ENCODE measurements at regions not wholly inside any gene's neighbourhood (a gene's known extent, or its start where the extent isn't known, plus 50 kb on each side); places are given as distances from the start of the nearest gene placed in this dataset.

DNA sequence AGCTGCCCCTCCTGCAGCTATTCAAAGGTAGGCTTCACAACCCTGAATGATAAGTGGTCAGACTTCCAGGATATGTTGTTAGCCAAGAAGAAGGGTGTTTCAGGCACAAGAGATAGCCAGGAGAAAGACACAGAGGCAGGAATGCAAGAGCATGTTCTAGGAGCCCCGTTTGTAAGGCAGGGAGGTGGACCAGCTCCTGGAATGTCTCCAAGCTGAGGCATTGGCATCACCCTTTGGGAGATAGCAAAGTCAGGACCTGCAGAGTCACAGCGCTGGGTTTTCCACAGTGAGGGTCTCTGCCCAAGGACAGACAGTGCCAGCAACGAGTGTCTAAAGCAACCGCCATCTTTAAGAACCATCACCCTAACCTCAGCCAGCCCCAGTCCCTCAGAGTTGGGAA lies 484.5 kb upstream of the ZMIZ1 start:
- H3K4me1 Mint-ChIP-seq (ENCODE audit: unreplicated experiment): no peaks in the 10 kb centered on the region
- peaks cover 3% of the 10 kb centered on the region for H3K27me3 Mint-ChIP-seq (ENCODE audit: unreplicated experiment)
- no peaks in the 10 kb centered on the region for H3K9me3 Mint-ChIP-seq (ENCODE audit: unreplicated experiment)
- H3K27ac Mint-ChIP-seq (ENCODE audit: unreplicated experiment): no peak overlapping the region
- no peak for TF ChIP-seq CTCF (IDR thresholded peaks at IDR 0.05; ENCODE audit: unreplicated experiment)
- H3K36me3 Mint-ChIP-seq (ENCODE audit: low read depth, unreplicated experiment): no peaks in the 10 kb centered on the region
- DNase-seq (ENCODE audit: low spot score): no peak
- no peak overlapping the region for H3K4me3 Mint-ChIP-seq (ENCODE audit: unreplicated experiment)

GRCh38 chr10:78584681-78585080 lies 484.1 kb upstream of the ZMIZ1 start:
- no peaks in the 10 kb centered on the region for H3K9me3 Mint-ChIP-seq (ENCODE audit: unreplicated experiment)

GRCh38 chr10:78585952-78586351 lies 482.8 kb upstream of the ZMIZ1 start:
- no peaks in the 10 kb centered on the region for H3K36me3 Mint-ChIP-seq (ENCODE audit: low read depth, unreplicated experiment)
- no peak for DNase-seq (ENCODE audit: low spot score)
- H3K27ac Mint-ChIP-seq (ENCODE audit: unreplicated experiment): no peak overlapping the region
- no peaks in the 10 kb centered on the region for H3K4me1 Mint-ChIP-seq (ENCODE audit: unreplicated experiment)
- H3K27me3 Mint-ChIP-seq (ENCODE audit: unreplicated experiment): peaks cover 3% of the 10 kb centered on the region
- H3K4me3 Mint-ChIP-seq (ENCODE audit: unreplicated experiment): no peak overlapping the region
- no peak for TF ChIP-seq CTCF (IDR thresholded peaks at IDR 0.05; ENCODE audit: unreplicated experiment)
- no peaks in the 10 kb centered on the region for H3K9me3 Mint-ChIP-seq (ENCODE audit: unreplicated experiment)

More at GRCh38 chr10:78584681-78585080, 484.1 kb upstream of the ZMIZ1 start:
- no peak overlapping the region for H3K4me3 Mint-ChIP-seq (ENCODE audit: unreplicated experiment)
- TF ChIP-seq CTCF (IDR thresholded peaks at IDR 0.05; ENCODE audit: unreplicated experiment): no peak
- no peaks in the 10 kb centered on the region for H3K4me1 Mint-ChIP-seq (ENCODE audit: unreplicated experiment)
- peaks cover 3% of the 10 kb centered on the region for H3K27me3 Mint-ChIP-seq (ENCODE audit: unreplicated experiment)
- H3K27ac Mint-ChIP-seq (ENCODE audit: unreplicated experiment): no peak overlapping the region
- H3K36me3 Mint-ChIP-seq (ENCODE audit: low read depth, unreplicated experiment): no peaks in the 10 kb centered on the region
- no peak for DNase-seq (ENCODE audit: low spot score)

DNA sequence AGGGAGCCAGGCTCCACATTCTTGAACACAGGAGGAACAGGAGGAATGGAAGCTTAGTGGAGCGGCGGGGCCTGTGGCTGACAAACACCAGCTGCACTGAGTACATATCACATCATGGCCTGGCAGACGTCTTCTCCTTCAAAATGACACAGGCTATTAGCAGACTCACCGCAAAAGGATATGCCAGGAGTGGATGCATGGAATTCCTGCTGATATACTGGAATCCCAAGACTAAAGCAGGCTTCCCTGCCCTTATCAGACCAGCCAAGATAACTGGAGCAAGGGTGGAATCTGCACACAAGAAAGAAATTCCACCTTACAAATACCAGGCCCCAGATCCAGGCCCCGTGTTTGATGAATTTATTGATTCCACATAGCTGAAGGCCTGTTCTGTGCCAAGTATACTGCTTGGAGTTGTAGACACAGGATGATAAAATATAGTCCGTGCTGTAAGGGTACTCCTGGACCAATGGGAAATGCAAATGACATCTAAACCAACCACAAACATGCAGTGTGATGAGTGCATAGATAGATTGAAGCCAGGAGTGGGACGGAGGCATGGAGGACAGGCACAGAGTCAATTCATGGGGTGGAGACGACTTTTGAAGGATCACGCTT lies 480.5 kb upstream of the ZMIZ1 start:
- DNase-seq (ENCODE audit: low spot score): no peak
- Mint-ChIP-seq H3K36me3 (ENCODE audit: low read depth, unreplicated experiment) (no peaks in the 10 kb centered on the region), H3K27ac (ENCODE audit: unreplicated experiment) (no peak overlapping the region), H3K4me3 (ENCODE audit: unreplicated experiment) (no peak overlapping the region), H3K27me3 (ENCODE audit: unreplicated experiment) (peaks cover 3% of the 10 kb centered on the region), H3K4me1 (ENCODE audit: unreplicated experiment) (no peaks in the 10 kb centered on the region), H3K9me3 (ENCODE audit: unreplicated experiment) (no peaks in the 10 kb centered on the region)
- no peak for TF ChIP-seq CTCF (IDR thresholded peaks at IDR 0.05; ENCODE audit: unreplicated experiment)

- Mint-ChIP-seq H3K27me3 (ENCODE audit: unreplicated experiment) (peaks cover 3% of the 10 kb centered on the region), H3K4me3 (ENCODE audit: unreplicated experiment) (no peak overlapping the region), H3K9me3 (ENCODE audit: unreplicated experiment) (no peaks in the 10 kb centered on the region), H3K4me1 (ENCODE audit: unreplicated experiment) (no peaks in the 10 kb centered on the region), H3K36me3 (ENCODE audit: low read depth, unreplicated experiment) (no peaks in the 10 kb centered on the region), H3K27ac (ENCODE audit: unreplicated experiment) (no peak overlapping the region)
- no peak for DNase-seq (ENCODE audit: low spot score)
- TF ChIP-seq CTCF (IDR thresholded peaks at IDR 0.05; ENCODE audit: unreplicated experiment): no peak
Measured at GRCh38 chr10:78589687-78590086, 479.1 kb upstream of the ZMIZ1 start.
